HG03064 (cell line): ENCODE measurements at regions not wholly inside any gene's neighbourhood (a gene's known extent, or its start where the extent isn't known, plus 50 kb on each side); places are given as distances from the start of the nearest gene placed in this dataset.
"Not testable (repeated sequence)": the region's sequence is repeated elsewhere in the genome, so short reads cannot be mapped to it uniquely, and the experiment has no call there.

Experiments
- ATAC-seq: cut with Tn5 transposase; IDR thresholded peaks from one replicate; pipeline ENCODE4 v1.9.1; 2021; ENCODE audit warnings: low read depth; ENCODE audit not compliant: unreplicated experiment

DNA sequence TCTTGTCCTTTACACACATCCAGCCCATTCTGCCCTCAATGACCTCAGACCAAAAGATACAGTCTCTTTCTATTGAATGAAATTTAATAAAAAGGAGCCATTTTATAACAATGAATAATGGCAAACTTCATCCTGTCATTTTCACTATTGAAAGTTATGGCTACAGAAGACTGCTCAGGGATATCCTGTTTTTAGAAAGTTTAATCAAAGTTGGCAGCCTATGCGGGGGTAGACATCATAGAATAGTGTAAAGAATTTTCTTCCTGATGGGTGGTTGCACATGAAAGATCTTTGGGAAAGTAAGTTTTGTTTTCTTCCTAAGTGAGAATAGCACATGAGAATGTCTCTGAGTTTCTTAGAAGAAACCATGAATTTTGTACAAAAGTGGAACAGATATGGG, 670.4 kb upstream of the CDH6 start:
- ATAC-seq, result no peak

DNA sequence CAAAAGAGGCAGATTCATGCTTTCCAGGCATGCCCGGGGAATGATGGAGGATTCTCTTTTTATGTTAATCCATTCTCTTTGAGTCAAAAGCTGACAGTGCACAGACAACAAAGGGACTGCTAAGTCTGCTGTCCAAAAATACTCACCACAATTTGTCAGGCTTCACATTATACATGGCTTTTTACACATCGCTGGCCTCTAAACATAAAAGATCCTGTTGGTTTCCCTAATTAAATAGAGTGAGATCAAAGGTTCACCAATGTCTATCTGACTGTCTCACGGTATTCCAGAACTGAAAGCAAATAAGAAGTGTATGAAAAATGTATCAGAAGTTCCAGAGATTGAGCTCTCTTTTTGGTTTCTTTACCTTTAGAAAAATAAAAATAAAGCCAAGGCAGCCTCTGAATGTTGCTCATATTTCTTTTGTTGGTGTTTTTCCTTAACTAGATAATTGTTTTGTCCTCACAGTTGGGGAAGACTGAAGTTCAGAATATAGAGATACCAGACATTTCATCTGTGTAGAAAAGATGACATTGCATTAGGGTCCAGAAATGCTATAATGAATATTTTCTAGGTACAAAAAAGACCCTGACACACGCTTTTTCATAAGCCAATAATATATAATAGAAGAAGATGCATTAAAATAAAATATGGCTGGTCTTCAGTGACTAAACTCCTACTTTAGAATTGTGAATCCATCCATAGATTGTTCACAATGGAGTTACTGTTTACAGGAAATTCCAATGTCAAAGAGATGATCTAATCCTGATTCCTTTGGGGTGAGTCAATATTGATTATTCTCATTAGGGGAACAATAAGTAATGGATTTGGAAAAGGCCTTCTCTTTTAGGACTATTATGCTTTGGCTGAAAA, 688.2 kb upstream of the CDH6 start:
- ATAC-seq, result no peak

DNA sequence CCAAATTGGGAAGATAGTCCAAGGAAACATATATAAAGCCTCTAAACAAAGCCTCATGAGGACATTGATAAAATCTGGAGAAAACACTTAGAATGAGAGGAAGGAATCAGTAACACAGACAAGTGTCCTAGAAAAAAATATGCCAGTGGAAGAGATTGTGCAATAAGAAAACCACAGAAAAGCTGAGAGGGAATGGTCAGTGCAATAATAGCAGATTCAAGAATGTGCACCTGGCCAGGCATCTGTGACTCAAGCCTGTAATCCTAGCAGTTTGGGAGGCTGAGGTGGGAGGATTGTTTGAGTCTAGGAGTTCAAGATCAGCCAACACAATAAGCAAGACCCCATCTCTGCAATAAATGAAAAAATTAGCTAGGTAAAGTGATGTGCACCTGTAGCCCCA, 691.2 kb upstream of the CDH6 start:
- ATAC-seq, result no peak

DNA sequence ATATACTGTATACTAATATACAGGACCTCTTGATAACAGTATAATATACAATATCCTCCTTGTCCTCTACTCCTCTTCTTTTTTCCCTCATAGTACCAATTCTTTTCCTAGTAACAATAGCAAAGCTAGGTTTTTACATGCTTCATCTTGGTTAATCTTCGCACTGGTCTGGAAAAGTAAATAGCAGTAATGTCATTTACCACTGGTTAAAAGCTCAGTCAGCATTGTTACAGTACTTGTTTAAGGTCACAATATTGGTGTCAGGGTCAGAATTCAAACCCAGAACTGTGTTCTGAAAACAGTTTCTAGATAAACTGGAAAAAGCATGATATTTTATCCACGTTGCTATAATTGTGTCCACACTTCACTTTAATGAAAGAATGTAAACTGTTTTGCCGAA, 692.4 kb upstream of the CDH6 start:
- ATAC-seq, result no peak

DNA sequence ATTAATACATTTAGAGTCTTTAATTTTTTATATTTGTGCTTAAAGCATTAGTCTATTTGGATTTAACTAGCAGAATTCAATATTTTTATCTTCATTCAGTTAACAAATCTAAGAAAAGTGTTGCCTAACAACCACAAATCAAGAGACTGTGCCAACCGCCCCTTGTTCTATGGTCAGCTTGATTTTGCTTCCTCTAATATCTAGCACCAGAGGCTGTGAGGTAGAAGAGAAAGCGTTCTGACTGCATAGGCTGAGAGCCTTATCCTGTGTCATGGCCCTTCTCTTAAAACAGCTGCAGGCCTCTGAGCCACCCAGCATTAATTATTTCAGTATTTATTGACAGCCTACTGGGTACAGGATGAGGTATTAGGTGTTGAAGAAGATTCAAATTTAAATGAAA, 693.0 kb upstream of the CDH6 start:
- no peak for ATAC-seq

DNA sequence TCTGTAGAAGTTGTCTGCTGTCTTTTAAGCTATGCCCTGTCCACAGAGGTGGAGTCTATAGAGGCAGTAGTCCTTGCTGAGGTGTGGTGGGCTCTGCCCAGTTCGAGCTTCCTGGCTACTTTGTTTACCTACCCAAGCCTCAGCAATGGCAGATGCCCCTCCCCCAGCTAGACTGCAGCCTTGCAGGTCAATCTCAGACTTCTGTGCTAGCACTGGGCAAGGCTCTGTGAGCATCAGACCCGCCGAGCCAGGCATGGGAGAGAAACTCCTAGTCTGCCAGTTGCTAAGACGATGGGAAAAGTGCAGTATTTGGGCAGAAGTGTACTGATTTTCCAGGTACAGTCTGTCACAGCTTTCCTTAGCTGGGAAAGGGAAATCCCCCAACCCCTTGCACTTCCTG, 694.1 kb upstream of the CDH6 start:
- no peak for ATAC-seq

DNA sequence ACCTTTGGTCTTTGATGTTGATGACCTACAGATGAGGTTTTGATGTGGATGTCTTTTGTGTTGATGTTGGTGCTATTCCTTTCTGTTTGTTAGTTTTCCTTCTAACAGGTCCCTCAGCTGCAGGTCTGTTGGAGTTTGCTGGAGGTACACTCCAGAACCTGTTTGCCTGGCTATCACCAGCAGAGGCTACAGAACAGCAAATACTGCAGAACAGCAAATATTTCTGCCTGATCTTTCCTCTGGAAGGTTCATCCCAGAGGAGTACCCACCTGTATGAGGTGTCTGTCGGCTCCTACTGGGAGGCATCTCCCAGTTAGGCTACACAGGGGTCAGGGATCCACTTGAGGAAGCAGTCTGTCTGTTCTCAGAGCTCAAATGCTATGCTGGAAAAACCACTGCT, 694.5 kb upstream of the CDH6 start:
- no peak for ATAC-seq

DNA sequence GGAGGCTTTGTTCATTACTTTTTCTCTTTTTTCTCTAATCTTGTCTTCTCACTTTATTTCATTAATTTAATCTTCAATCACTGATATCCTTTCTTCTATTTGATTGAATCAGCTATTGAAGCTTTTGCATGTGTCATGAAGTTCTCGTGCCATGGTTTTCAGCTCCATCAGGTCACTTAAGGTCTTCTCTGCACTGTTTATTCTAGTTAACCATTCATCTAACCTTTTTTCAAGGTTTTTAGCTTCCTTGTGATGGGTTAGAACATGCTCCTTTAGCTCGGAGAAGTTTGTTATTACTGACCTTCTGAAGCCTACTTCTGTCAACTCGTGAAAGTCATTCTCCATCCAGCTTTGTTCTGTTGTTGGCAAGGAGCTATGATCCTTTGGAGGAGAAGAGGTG, 695.0 kb upstream of the CDH6 start:
- ATAC-seq, result not testable (repeated sequence)

DNA sequence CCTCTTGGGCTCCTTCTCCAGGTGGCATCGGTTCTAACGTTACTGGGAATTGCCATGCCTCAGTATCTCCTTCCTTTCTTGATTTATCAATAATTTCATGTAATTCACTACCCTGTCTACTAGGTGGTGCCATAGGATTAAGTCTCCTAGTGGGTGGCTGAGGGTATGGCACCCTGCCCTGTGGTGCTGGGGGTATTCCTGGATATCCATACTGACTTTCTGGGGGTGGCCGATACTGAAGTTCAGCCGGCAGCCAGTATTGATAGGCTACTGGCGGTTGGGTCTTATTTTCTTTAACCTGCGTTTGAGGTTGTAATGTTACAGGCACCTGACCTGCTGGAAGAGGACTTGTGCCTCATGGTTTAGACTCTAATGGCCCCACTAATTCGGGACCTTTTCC, 699.4 kb upstream of the CDH6 start:
- ATAC-seq, result not testable (repeated sequence)

DNA sequence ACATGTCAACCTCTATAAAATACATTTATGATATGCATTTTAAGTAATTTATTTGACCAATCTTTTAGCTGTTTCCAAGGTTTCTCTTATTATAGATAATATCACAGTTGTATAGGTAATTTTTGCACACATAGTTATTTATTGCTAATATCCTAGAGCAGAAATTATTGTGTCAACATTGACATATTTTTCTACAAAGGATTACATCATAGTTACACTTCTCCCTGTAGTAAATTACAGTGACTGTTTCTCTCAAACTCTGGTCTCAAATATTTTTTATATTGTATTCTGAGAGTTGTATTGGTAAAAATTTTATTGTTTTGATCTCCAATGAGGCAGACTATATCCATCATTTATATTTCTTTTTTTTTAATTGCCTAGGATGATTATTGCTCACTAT, 714.4 kb upstream of the CDH6 start:
- ATAC-seq, result no peak

DNA sequence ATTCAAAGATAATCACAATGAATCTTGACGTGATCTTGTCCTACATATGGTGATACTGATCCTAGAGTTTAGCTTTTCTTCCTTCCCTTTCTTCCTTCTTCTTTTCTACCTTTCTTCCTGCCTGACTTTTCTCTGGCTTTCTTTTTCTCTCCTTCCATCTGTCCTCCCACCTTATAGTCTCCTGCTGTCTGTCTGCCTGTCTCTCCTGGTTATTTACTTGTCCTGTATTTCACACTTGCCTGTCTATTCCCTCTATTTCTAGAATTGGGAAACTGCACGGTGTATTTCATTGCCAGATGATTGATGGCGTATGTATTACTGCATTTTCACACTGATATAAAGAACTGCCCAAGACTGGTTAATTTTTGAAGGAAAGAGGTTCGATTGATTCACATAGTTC, 718.1 kb upstream of the CDH6 start:
- ATAC-seq, result no peak

DNA sequence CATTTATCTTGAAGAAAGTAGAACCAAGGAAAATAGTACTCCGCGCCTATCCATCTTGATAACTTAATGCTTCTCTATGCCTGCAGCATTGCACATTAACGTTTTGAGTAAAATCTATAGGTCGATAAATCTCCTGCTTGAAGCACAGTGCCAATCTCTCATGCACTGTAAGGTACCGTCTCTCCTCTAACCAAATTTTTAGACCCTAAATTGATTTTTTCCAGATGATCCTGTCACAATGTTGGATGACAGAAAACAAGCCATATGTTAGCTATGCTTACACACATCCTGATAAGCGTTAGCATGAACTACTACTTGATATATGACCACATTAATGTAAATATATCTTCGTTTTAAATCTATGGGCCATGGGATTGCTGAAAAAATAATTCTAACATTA, 723.8 kb upstream of the CDH6 start:
- no peak for ATAC-seq

DNA sequence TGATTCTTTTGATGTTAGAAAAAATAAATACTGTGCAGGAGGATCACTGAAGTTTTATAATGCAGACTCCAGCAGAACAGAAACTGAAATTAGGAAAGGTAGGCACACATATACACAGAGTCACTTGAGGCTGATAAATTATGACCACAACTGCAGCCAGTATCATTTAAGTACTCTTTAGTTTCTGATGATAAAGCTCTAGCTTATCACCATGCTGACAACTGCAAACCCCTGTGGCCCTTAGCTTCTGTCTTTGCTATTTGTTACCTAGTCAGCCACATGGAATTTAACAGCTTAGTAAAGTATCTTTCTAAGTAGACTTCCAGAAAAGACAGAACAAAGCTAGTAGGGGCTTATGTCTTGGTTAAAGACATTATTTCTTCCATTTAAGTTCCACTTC, 734.8 kb upstream of the CDH6 start:
- ATAC-seq, result no peak

DNA sequence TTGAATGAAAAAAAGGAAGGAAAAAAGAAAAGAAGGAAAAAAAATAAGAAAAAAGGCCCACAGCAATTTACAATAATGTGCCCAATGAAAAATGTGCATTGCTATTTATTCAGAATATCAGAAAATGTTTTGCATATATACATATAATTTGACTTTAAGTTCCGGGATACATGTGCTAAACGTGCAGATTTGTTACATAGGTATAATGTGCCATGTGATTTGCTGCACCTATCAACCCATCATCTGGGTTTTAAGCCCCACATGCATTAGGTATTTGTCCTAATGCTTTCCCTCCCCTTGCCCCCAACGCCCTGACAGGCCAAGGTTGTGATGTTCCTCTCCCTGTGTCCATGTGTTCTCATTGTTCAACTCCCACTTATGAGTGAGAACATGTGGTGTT, 738.0 kb upstream of the CDH6 start:
- ATAC-seq, result not testable (repeated sequence)

DNA sequence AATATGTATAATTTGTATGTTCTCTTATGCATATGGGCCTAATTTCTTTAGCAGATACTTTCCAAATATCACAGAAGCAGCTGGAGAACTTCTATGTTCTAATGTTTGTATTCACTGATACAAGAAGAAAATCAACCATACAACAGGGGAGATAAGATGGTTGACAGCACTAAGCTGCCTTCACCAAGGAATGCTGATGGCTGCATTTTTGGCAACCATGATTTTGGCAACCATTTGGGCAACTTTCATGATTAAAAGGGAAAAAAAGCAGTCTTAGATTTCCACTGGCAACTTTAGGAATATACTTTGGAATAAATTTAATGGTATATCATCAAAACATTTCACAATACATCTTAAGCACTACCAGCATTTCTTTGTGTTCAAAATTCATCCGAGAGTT, 740.3 kb upstream of the CDH6 start:
- no peak for ATAC-seq

DNA sequence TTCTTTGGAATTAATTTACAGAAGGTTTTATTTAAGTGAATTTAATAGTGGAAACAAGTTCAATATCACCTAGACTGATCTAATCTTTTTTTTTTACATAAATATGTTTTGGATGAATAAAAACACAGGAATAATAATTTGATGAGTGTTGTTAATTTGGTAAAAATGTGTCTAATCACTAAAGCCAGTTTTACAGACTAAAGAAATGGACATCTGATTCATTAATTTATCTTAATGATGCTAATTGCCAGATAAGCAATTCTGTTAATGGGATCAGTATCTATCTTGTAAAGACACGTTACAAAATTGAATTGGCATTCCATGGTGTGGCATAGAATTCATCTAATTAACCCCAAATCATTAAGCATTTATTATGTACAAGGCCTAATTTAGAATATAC, 743.3 kb upstream of the CDH6 start:
- no peak for ATAC-seq

DNA sequence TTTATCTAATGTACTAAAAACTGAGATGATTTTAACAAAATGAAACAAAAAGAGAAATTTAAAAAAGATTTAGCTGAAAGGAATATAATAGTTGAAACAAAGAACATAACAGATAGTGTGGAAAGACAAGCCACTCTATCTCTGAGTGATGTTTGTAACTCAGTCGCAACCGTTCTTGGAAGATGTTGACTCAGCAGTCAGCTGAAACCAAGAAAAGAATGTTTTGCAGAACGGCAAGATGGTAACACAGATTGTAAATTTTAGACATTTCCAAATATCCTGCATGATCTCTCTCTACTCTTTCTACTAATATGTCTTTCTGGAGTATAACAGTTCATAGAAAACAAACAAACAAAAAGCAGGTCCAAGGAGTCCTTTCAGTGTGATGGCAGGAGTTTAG, 746.1 kb upstream of the CDH6 start:
- no peak for ATAC-seq

DNA sequence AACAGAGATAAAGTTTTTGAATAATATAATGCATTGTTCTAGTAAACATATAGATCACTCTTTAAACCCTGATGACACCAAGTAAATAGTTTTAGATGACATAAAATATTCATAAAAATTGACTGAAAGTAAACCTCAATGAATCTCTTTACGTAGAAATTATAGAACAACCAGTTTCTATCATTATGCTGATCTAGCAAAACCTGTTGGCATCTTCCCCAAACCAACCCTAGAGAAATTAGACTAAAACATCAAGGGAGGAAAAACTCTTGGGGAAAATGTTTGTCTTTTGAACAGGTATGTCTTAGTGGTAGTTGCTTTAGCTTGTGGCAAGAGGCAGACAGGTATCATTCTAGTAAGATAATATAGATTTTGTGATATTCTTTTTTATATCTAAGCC, 747.0 kb upstream of the CDH6 start:
- ATAC-seq, result no peak

DNA sequence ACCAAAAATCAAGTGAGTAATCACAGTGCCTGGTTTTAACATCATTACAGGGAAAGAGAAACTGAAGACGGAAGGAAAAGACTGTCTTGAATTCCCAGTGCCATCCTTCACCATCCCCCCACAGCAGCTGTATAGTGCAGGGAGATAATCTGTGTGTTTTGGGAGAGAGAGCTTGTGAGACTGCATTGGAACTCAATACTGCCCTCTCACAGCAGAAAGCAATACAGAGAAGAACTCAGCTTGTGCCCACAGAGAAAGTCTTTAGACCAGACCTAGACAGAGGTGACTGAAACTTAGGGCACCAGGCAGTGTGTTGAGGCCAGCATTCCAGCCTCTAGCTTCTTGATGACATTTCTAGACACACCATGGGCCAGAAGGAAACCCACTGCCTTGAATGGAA, 754.7 kb upstream of the CDH6 start:
- ATAC-seq, result no peak

DNA sequence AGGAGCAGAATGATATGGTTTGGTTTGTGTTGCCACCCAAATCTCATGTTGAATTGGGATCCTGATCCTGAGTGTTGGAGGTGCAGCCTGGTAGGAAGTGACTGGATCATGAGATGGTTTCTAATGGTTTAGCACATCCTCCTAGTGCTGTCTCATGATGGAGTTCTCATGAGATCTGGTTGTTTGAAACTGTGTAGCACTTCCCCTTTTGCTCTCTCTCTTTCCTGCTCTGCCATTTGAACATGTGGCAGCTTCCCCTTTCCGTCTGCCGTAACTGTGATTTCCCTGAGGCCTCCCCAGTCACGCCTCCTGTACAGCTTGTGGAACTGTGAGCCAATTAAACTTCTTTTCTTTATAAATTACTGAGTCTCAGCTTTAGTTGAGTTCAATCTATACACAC, 756.8 kb upstream of the CDH6 start:
- ATAC-seq, result no peak

DNA sequence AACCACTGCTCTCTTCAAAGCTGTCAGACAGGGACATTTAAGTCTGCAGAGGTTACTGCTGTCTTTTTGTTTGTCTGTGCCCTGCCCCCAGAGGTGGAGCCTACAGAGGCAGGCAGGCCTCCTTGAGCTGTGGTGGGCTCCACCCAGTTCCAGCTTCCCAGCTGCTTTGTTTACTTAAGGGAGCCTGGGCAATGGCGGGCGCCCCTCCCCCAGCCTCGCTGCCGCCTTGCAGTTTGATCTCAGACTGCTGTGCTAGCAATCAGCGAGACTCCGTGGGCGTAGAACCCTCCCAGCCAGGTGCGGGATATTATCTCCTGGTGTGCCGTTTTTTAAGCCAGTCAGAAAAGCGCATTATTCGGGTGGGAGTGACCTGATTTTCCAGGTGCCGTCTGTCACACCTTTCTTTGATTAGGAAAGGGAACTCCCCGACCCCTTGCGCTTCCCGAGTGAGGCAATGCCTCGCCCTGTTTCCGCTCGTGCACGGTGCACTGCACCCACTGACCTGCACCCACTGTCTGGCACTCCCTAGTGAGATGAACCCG, 764.5 kb upstream of the CDH6 start:
- not testable (repeated sequence) for ATAC-seq

DNA sequence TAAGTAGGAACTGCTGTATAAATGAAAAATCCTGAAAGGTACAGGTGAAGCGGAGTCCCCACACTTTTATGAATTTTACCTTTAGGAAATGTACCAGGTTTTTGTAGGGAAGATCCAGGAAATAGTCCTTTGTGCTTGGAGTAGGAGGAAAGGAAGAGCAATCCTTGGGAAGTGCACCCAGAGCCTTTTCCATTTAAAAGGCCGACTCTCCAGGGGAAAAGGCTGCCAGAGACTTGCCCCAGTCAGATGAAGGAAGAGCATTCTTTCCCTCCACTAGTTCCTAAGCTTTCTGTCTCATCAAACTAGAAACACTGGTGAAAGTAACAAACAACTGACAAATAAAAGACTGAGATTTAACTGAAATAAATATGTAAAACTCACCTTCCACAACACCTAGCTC, 779.4 kb upstream of the CDH6 start:
- no peak for ATAC-seq

DNA sequence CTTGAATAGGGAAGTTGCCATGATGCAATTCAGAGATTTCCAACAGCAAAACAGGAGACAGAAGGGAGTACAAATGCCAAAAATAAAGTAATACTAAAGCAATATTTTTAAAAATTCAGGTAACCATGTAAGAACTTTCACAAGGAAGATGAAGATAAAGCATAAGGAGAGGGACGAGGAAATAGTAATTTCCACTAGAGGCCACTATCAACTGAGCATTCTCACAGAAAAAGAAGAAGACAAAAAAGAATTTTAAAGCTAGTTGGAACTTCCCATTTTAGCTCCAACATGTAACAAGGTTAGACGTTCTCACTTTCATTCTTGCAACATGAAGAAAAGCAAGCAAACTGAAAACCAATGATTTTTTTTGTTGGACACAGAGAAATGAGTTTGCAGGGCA, 779.9 kb upstream of the CDH6 start:
- no peak for ATAC-seq
